Left renal cortex interstitium (tissue), 4 donors: ENCODE measurements at regions not wholly inside any gene's neighbourhood (a gene's known extent, or its start where the extent isn't known, plus 50 kb on each side); places are given as distances from the start of the nearest gene placed in this dataset.

ENCODE experiments used
- DNase-seq, 4 donors: peaks; one replicate each; pipeline ENCODE4 v3.0.0-alpha.2; 2013; ENCODE audit warnings: low read depth in 4 of 4, low spot score in 2 of 4, missing footprints in 1 of 4

GRCh38 chr1:229040630-229041358 lies 230.1 kb upstream of the RAB4A start:
- DNase-seq = no peak

- no peak for DNase-seq
Measured at GRCh38 chr1:229041946-229042345, 229.0 kb upstream of the RAB4A start.

GRCh38 chr1:229042482-229042881 lies 228.4 kb upstream of the RAB4A start:
- no peak for DNase-seq

- DNase-seq = no peak
Measured at GRCh38 chr1:229043115-229043514, 227.8 kb upstream of the RAB4A start.

GRCh38 chr1:229046251-229046853 lies 224.6 kb upstream of the RAB4A start:
- no peak for DNase-seq

GRCh38 chr1:229047161-229047839 lies 223.6 kb upstream of the RAB4A start:
- DNase-seq = no peak

GRCh38 chr1:229047840-229048620 lies 222.9 kb upstream of the RAB4A start:
- no peak for DNase-seq

- DNase-seq = no peak
Measured at GRCh38 chr1:229048896-229049295, 222.0 kb upstream of the RAB4A start.

- no peak for DNase-seq
Measured at GRCh38 chr1:229056046-229056445, 214.9 kb upstream of the RAB4A start.

GRCh38 chr1:229058111-229058561 lies 212.8 kb upstream of the RAB4A start:
- no peak for DNase-seq

GRCh38 chr1:229058729-229059128 lies 212.2 kb upstream of the RAB4A start:
- no peak for DNase-seq

- DNase-seq = no peak
Measured at GRCh38 chr1:229059671-229060539, 211.0 kb upstream of the RAB4A start.

GRCh38 chr1:229062135-229062534 lies 208.8 kb upstream of the RAB4A start:
- DNase-seq = no peak

- DNase-seq = no peak
Measured at GRCh38 chr1:229063154-229063773, 207.6 kb upstream of the RAB4A start.

- no peak for DNase-seq
Measured at GRCh38 chr1:229064320-229065168, 206.4 kb upstream of the RAB4A start.

GRCh38 chr1:229065613-229066012 lies 205.3 kb upstream of the RAB4A start:
- DNase-seq = no peak

GRCh38 chr1:229066591-229066990 lies 204.3 kb upstream of the RAB4A start:
- no peak for DNase-seq

- no peak for DNase-seq
Measured at GRCh38 chr1:229067546-229067945, 203.4 kb upstream of the RAB4A start.
